ENCODE measurements at regions not wholly inside any gene's neighbourhood (a gene's known extent, or its start where the extent isn't known, plus 50 kb on each side); places are given as distances from the start of the nearest gene placed in this dataset.
A peak's percentile ranks its signal among the peaks of the same experiment; 100 is the strongest.

- CTCF ChIA-PET = interaction anchor here (0.6 to 2.1 kb wide), 7 partner anchors 14 to 278 kb away, joined by 3 to 6 read pairs (median 3); no protein-coding TSS in a partner anchor
- Histone ChIP-seq H2AFZ (ENCODE audit: control insufficient read depth, low read depth, low read length) (no peak overlapping the region), H3K4me3 (no peak overlapping the region), H3K9me3 (replicated peaks; ENCODE audit: control insufficient read depth, insufficient read depth, low read length) (no peaks in the 10 kb centered on the region; the same call in 2 of the 3 replicates), H3K4me2 (ENCODE audit: control insufficient read depth, insufficient read depth) (no peak overlapping the region), H3K9ac (ENCODE audit: control insufficient read depth, insufficient read depth, low read length) (no peak overlapping the region), H3K4me1 (ENCODE audit: control insufficient read depth, insufficient read depth, low read length) (0 out of 2 replicates have a peak, but pooled peaks cover 5% of the 10 kb centered on the region), H3K27ac (ENCODE audit: control insufficient read depth, insufficient read depth) (no peak overlapping the region), H3K27me3 (replicated peaks in 1 of 2; ENCODE audit: control insufficient read depth in 2 of 2, insufficient read depth in 2 of 2, low read length in 1 of 2) (no peaks in the 10 kb centered on the region), H3K36me3 (ENCODE audit: control insufficient read depth in 2 of 2, insufficient read depth in 2 of 2, low read length in 1 of 2) (no peaks in the 10 kb centered on the region), H4K20me1 (ENCODE audit: control insufficient read depth, insufficient read depth) (no peaks in the 10 kb centered on the region), H3K79me2 (ENCODE audit: control insufficient read depth, insufficient read depth, low read length) (no peaks in the 10 kb centered on the region)
- TF ChIP-seq SMAD5 (IDR thresholded peaks at IDR 0.05; ENCODE audit: low read depth) (no peak), NR2F1 (conservative IDR thresholded peaks at IDR 0.05) (0 out of 2 replicates have a peak, but pooled peaks have one; percentile 21), JUNB (IDR thresholded peaks at IDR 0.05) (peak; percentile 31; the same call in 1 of the 2 replicates), BACH1 (IDR thresholded peaks at IDR 0.05; ENCODE audit: borderline replicate concordance) (no peak), TBL1XR1 (IDR thresholded peaks at IDR 0.05; ENCODE audit: low read depth, low read length) (no peak)
- RAD21 ChIA-PET (ENCODE audit: unreplicated experiment) = interaction anchor here (0.9 to 2.0 kb wide), 2 partner anchors 133 to 287 kb away, joined by 3 to 10 read pairs; no protein-coding TSS in a partner anchor
- intact Hi-C loops (cut with micrococcal nuclease; ENCODE audit: unreplicated experiment) = no loop called here
- ATAC-seq = peak; percentile 29
- SMC1A ChIA-PET (ENCODE audit: uncharacterized antibody, unreplicated experiment) = interaction anchor here (0.7 to 1.6 kb wide), 8 partner anchors 22 to 286 kb away, joined by 3 to 6 read pairs (median 4); no protein-coding TSS in a partner anchor
- WGBS (ENCODE audit: insufficient coverage, insufficient replicate concordance, low lambda C conversion rate, missing lambda C conversion rate) = 20% methylated on average over 9 of the region's 9 CpGs
- POLR2A ChIA-PET = interaction anchor here (1.5 kb wide), 1 partner anchor 45 kb away, joined by 4 read pairs; no protein-coding TSS in a partner anchor
- BruUV-seq (replicated peaks) = no TSS peak
- no peak for FAIRE-seq
- in situ Hi-C loops (cut with MboI) = no loop called here
- no peak for DNase-seq (ENCODE audit: low read depth, low spot score)
These were observed 147.5 kb downstream of the KITLG start for GRCh38 chr12:88432531-88433490.
